ENCODE measurements at regions not wholly inside any gene's neighbourhood (a gene's known extent, or its start where the extent isn't known, plus 50 kb on each side); places are given as distances from the start of the nearest gene placed in this dataset.

DNA sequence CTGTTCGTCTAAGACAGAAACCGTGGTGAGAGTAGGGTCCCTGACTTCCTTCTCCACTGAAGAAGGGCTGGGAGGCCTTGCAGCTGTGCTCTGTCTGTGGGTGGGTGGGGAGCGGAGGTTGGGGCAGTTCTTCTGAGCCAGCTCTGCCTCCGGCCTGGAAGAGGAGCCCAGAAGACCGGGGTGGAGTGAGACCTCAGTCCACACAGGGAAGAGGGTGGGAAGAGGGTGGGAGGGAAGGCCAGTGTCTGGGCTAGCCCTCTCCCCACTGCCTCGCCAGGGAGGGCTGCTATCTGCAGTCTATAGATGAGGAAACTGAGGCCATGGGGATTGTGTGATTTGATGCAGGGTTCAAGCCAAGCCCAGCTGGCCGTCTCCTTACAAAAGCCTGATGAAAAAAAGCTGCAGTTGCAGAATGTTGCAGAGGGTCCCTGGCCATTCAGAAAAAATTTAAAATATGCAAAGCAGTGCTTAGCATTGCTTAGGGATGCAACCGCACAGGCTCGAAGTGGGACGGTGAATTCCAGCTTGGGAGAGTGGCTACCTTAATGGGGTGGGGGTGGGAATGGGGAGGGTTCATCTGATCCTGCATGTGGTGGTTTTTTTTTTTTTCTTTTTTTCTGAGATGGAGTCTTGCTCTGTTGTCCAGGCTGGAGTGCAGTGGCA is 181.6 kb upstream of the HS6ST1 start:
- Histone ChIP-seq H3K27ac (no peak overlapping the region), H3K4me3 (no peak overlapping the region), H3K27me3 (no peaks in the 10 kb centered on the region), H3K4me1 (peaks cover 0 to 7% (median 0%) of the 10 kb centered on the region in 4 donors), H3K36me3 (no peaks in the 10 kb centered on the region), H3K9me3 (no peaks in the 10 kb centered on the region)
- TF ChIP-seq POLR2A (IDR thresholded peaks at IDR 0.05) (no peak), CTCF (IDR thresholded peaks at IDR 0.05) (no peak)
- DNase-seq = peak in 1 of 3 donors; percentile 3

- H3K27ac ChIP-seq = no peak overlapping the region
- H3K4me1 ChIP-seq = peaks cover 0 to 7% (median 0%) of the 10 kb centered on the region in 4 donors
- no peak overlapping the region for H3K4me3 ChIP-seq
- TF ChIP-seq POLR2A (IDR thresholded peaks at IDR 0.05) = no peak
- no peaks in the 10 kb centered on the region for H3K36me3 ChIP-seq
- H3K27me3 ChIP-seq = no peaks in the 10 kb centered on the region
- H3K9me3 ChIP-seq = no peaks in the 10 kb centered on the region
- DNase-seq = peak in 1 of 3 donors; percentile 6
Measured at GRCh38 chr2:128501006-128501690, 182.5 kb upstream of the HS6ST1 start.

DNA sequence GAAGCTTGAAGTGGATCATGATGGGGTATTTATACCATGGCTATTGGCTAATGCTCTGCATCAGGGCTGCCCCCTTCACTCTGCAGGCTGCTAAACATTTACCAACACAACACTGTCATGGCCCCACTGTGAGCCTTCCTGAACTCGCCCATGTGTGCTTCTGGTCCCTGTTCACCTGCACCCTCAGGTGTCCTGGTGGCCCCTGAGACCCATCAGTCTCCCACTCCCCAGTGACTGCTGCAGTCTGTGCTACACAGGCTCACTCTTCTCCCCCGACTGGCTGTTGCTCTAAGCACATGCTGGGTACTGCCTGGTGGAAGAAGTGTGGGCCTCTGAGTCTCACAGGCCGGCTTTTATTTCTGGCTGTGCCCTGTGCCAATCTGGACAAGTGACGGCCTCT is 183.0 kb upstream of the HS6ST1 start:
- Histone ChIP-seq H3K27ac (no peak overlapping the region), H3K36me3 (no peaks in the 10 kb centered on the region), H3K4me3 (no peak overlapping the region), H3K9me3 (no peaks in the 10 kb centered on the region), H3K4me1 (peaks cover 0 to 7% (median 0%) of the 10 kb centered on the region in 4 donors), H3K27me3 (no peaks in the 10 kb centered on the region)
- peak in 1 of 3 donors; percentile 10 for DNase-seq
- TF ChIP-seq POLR2A (IDR thresholded peaks at IDR 0.05) (no peak), CTCF (IDR thresholded peaks at IDR 0.05) (no peak)

DNA sequence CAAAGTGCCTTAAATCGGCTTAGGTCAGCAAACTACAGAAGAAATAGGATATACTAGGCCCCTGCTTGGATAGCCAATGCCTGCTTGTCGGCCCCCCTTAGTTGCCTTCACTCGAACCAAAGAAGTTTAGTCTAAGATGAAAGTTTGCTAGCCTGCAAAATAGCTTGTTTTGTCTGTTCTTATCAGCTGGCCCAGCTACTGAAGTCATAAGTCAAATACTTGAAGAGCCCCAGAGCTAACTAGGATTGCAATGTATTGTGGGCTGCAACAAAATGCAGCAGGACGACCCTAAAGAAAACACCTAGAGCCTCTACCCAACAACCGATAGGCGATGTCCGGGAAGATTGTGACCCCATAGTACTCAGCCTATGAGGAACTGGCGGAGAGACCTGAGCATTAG is 183.5 kb upstream of the HS6ST1 start:
- DNase-seq = peak in 1 of 3 donors; percentile 6
- Histone ChIP-seq H3K36me3 (no peaks in the 10 kb centered on the region), H3K27ac (no peak overlapping the region), H3K4me1 (peaks cover 0 to 7% (median 0%) of the 10 kb centered on the region in 4 donors), H3K4me3 (no peak overlapping the region), H3K9me3 (no peaks in the 10 kb centered on the region), H3K27me3 (no peaks in the 10 kb centered on the region)
- TF ChIP-seq CTCF (IDR thresholded peaks at IDR 0.05) = no peak
- no peak for TF ChIP-seq POLR2A (IDR thresholded peaks at IDR 0.05)

GRCh38 chr2:128502638-128503246 is 184.1 kb upstream of the HS6ST1 start:
- H3K9me3 ChIP-seq = no peaks in the 10 kb centered on the region
- TF ChIP-seq CTCF (IDR thresholded peaks at IDR 0.05) (no peak), POLR2A (IDR thresholded peaks at IDR 0.05) (no peak)
- peaks cover 0 to 7% (median 0%) of the 10 kb centered on the region in 4 donors for H3K4me1 ChIP-seq
- no peaks in the 10 kb centered on the region for H3K27me3 ChIP-seq
- no peaks in the 10 kb centered on the region for H3K36me3 ChIP-seq
- no peak overlapping the region for H3K27ac ChIP-seq
- H3K4me3 ChIP-seq = no peak overlapping the region
- peak in 1 of 3 donors; percentile 6 for DNase-seq

Data from Peyer's patch (tissue), 4 donors.